A673 (cell line): ENCODE measurements at regions not wholly inside any gene's neighbourhood (a gene's known extent, or its start where the extent isn't known, plus 50 kb on each side); places are given as distances from the start of the nearest gene placed in this dataset.
"Not testable (repeated sequence)": the region's sequence is repeated elsewhere in the genome, so short reads cannot be mapped to it uniquely, and the experiment has no call there.

Experiments
- CTCF ChIP-seq: fragments of 300-800, 200-600 bp; sonication (generic); conservative IDR thresholded peaks from 2 replicates; pipeline ENCODE4 v1.5.1; 2017; ENCODE audit warnings: low read depth, mild to moderate bottlenecking, antibody characterized with exemption, low read length, moderate library complexity, mixed read lengths
- EZH2 ChIP-seq: fragments of 200-600 bp; sonication (generic); IDR thresholded peaks from 2 replicates; pipeline ENCODE4 v1.6.1; 2017; ENCODE audit warnings: borderline replicate concordance, low read depth, mild to moderate bottlenecking, mixed read lengths, antibody characterized with exemption, low read length; ENCODE audit not compliant: poor library complexity, severe bottlenecking

GRCh38 chr7:113269592-113269991, 151.2 kb upstream of the SMIM30 start:
- not testable (repeated sequence) for TF ChIP-seq CTCF, EZH2
